Nephron progenitor cell (in vitro differentiated cells): ENCODE measurements at regions not wholly inside any gene's neighbourhood (a gene's known extent, or its start where the extent isn't known, plus 50 kb on each side); places are given as distances from the start of the nearest gene placed in this dataset.
"Not testable (repeated sequence)": the region's sequence is repeated elsewhere in the genome, so short reads cannot be mapped to it uniquely, and the experiment has no call there.

ENCODE experiments used
- DNase-seq: peaks from one replicate; pipeline ENCODE4 v3.0.0; 2021
- H3K27ac Mint-ChIP-seq: 2 replicates; pipeline ENCODE4 v1.8.0; 2021; ENCODE audit warnings: mild to moderate bottlenecking, moderate library complexity, mixed read lengths
- H3K27me3 Mint-ChIP-seq: 2 replicates; pipeline ENCODE4 v1.8.0; 2021; ENCODE audit warnings: mild to moderate bottlenecking, low read depth, mixed read lengths; ENCODE audit not compliant: poor library complexity
- H3K36me3 Mint-ChIP-seq: 2 replicates; pipeline ENCODE4 v1.8.0; 2021; ENCODE audit warnings: low read depth, mixed read lengths
- H3K4me1 Mint-ChIP-seq: 2 replicates; pipeline ENCODE4 v1.8.0; 2021; ENCODE audit warnings: mixed read lengths
- H3K4me3 Mint-ChIP-seq: 2 replicates; pipeline ENCODE4 v1.8.0; 2021; ENCODE audit warnings: mild to moderate bottlenecking, moderate library complexity, mixed read lengths
- H3K9me3 Mint-ChIP-seq: 2 replicates; pipeline ENCODE4 v1.8.0; 2021; ENCODE audit warnings: mild to moderate bottlenecking, moderate library complexity, mixed read lengths
- TF ChIP-seq, protein P1 (sequence below): fragments of 200-600 bp; sonication (generic); IDR thresholded peaks from 2 replicates; pipeline ENCODE4 v1.5.0; 2021; ENCODE audit warnings: antibody characterized with exemption

DNA sequence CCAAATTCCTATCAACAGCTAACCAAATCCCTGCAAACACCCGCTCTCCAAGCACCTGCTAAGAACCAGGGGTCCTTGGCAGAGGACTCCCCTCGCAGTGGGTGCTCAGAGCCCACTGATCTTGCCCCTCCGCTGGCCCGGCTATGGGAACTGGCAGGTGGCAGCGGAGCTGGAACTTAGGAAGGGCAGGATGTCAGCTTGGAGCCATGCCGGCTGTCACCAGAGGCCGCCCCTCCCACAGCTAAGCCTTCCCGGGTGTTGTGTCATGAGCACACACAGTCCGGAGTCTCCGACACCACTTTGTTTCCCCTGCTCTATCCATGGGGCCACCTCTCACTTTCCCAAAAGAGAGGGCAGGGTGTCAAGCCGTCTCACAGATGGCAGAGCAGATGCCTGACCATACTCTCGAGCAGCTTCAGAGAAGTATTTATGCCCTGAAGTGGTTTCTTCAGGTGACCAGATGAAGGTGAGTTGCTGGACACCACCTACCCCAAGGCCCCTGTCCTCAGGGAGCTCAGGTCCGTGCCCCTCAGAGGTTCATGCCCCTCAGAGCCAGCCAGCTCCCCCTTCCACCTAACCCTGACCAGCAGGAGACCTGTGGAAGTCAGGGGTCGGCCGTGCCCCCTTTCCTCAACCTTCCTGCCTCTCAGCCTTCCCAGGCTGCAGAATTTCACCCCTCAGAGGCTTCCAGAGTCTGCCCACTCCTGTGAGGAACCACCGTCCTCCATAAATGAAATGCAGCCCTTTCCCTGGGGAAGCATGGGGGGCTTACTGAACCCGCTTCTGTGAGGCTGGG lies 545.7 kb upstream of the B3GAT1 start:
- H3K36me3 Mint-ChIP-seq = no peaks in the 10 kb centered on the region
- DNase-seq = no peak

DNA sequence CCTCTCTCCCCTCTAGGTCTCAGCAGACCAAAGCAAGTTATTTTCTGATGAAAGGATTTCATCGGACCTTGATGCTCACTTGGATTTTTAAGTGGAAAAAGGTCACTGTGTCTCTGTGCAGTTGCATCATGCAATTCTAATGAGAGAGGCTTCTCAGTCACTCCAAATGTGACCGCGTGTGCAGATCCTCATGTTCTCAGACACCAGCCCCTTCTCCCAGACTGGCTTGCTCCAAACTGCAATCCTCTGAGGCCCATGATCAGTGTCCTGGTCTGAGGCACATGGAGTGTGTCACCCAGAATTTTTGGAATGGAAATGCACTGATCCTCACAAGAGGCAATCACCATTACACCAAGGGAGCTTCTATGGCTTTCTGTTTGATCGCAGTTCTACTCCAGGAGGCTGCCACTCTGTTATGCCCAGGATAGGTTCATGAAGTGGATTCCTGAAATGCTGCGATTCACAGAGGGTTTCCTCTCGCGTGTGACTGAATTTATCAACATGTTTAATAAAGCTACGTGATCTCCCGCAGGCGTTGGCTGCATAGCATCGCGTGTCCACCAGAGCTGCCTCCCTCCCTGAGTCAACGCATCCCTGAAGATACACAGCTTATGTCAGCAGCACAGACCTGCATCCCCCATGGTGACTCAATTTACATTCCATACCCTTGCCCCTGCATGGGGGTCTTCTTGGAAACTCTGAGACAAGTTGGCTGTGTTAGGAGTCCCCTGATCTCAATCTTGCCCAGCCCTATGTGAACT lies 544.6 kb upstream of the B3GAT1 start:
- no peak for DNase-seq
- Mint-ChIP-seq H3K4me1 (peaks cover 31% of the 10 kb centered on the region), H3K27ac (no peak overlapping the region), H3K9me3 (no peaks in the 10 kb centered on the region), H3K27me3 (peaks cover 15% of the 10 kb centered on the region), H3K36me3 (no peaks in the 10 kb centered on the region), H3K4me3 (no peak overlapping the region)
- TF ChIP-seq, protein P1, sequence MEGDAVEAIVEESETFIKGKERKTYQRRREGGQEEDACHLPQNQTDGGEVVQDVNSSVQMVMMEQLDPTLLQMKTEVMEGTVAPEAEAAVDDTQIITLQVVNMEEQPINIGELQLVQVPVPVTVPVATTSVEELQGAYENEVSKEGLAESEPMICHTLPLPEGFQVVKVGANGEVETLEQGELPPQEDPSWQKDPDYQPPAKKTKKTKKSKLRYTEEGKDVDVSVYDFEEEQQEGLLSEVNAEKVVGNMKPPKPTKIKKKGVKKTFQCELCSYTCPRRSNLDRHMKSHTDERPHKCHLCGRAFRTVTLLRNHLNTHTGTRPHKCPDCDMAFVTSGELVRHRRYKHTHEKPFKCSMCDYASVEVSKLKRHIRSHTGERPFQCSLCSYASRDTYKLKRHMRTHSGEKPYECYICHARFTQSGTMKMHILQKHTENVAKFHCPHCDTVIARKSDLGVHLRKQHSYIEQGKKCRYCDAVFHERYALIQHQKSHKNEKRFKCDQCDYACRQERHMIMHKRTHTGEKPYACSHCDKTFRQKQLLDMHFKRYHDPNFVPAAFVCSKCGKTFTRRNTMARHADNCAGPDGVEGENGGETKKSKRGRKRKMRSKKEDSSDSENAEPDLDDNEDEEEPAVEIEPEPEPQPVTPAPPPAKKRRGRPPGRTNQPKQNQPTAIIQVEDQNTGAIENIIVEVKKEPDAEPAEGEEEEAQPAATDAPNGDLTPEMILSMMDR = no peak

More for the DNA sequence above, 545.7 kb upstream of the B3GAT1 start:
- peaks cover 20% of the 10 kb centered on the region for H3K4me1 Mint-ChIP-seq
- no peak overlapping the region for H3K27ac Mint-ChIP-seq
- TF ChIP-seq, protein P1 = no peak
- peaks cover 15% of the 10 kb centered on the region for H3K27me3 Mint-ChIP-seq
- H3K4me3 Mint-ChIP-seq = no peak overlapping the region
- H3K9me3 Mint-ChIP-seq = no peaks in the 10 kb centered on the region

DNA sequence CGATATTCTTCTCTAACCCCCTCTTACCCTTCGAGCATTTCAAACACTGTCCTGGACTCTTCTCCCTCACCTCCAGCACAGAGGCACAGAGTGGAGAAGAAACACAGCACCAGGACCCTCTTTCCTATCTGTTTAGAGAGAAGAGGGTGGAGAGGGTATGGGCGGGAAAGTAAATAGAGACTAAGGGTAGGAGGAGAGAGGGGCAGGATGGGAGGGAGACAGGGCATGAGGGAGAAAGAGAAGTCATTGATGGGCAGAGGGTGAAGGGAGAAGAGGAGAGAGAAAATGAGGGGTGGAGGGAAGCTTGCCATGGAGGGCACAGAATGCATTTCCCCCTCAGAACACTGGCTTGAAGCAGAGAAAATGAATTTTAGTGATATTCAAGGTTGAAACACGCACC lies 543.9 kb upstream of the B3GAT1 start:
- Mint-ChIP-seq H3K27me3 (peaks cover 19% of the 10 kb centered on the region), H3K4me1 (peaks cover 38% of the 10 kb centered on the region)
- not testable (repeated sequence) for H3K27ac Mint-ChIP-seq, DNase-seq, H3K9me3 Mint-ChIP-seq, H3K4me3 Mint-ChIP-seq, H3K36me3 Mint-ChIP-seq

DNA sequence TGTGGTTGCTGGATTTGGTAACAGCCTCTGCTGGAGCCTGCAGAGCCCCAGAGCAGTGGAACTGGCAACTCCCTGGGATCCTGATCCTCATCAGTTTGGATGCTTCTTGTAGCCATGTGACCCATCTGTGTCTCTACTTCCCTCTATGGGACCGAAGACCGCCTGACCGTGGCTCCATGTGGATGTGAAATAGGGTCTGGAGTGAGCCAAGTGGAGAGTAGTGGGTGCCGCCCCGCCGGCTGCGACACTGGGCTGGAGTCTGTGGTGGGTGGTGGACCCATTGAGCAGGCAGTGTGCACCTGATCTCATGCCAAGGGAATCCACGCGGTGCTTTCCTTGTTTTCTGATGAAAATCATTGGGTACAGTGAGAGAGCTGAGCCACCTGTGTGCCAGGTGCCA lies 543.2 kb upstream of the B3GAT1 start:
- H3K27me3 Mint-ChIP-seq = peaks cover 18% of the 10 kb centered on the region
- no peak overlapping the region for H3K4me3 Mint-ChIP-seq

DNA sequence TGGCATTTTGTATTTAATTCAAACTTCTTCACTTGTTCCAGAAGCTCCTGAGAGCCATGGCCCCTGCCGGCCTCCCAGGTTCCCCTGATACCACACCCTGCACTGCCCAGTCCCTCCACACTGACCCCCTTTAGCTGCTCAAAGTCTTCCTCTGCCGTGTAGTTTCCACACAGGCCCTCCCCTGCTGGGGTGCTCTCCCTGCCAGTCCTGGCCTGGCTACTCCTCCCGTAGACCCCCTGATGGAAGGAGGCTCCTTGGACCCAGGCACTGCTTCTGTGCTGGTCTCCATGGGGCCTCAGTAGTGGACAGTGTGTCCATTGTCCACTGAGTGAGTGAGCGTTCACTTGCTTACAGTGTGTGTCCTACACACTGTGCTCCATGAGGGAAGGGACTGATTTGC lies 542.4 kb upstream of the B3GAT1 start:
- DNase-seq, H3K27ac Mint-ChIP-seq, H3K4me3 Mint-ChIP-seq, H3K9me3 Mint-ChIP-seq, H3K36me3 Mint-ChIP-seq: not testable (repeated sequence)
- H3K4me1 Mint-ChIP-seq = peaks cover 53% of the 10 kb centered on the region
- H3K27me3 Mint-ChIP-seq = peaks cover 15% of the 10 kb centered on the region

More for the DNA sequence above, 543.2 kb upstream of the B3GAT1 start:
- Mint-ChIP-seq H3K4me1 (peaks cover 45% of the 10 kb centered on the region), H3K36me3 (no peaks in the 10 kb centered on the region), H3K27ac (no peak overlapping the region), H3K9me3 (no peaks in the 10 kb centered on the region)
- TF ChIP-seq, protein P1 = no peak
- no peak for DNase-seq

DNA sequence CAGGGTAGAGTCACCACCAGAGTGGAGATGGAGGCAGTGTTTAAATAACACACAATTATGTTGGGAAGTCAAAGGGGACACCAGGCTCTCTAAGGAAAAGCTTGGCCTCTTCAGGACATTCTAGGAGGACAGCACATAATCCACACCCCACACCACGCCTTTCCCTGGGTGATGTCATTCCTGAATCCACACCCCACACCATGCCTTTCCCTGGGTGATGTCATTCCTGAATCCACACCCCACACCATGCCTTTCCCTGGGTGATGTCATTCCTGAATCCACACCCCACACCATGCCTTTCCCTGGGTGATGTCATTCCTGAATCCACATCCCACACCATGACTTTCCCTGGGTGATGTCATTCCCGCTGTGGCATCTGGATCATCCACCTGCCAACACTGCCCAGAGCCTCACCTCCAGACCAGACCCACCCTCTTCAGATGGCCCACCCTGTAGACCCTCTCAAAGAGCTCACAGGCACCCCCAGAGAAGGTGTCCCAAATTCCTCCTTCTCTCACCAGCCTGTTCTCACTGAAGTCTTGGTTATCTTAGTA lies 541.5 kb upstream of the B3GAT1 start:
- H3K4me1 Mint-ChIP-seq = peaks cover 56% of the 10 kb centered on the region
- not testable (repeated sequence) for DNase-seq, H3K27ac Mint-ChIP-seq, H3K4me3 Mint-ChIP-seq, H3K36me3 Mint-ChIP-seq, H3K9me3 Mint-ChIP-seq
- H3K27me3 Mint-ChIP-seq = peaks cover 18% of the 10 kb centered on the region

DNA sequence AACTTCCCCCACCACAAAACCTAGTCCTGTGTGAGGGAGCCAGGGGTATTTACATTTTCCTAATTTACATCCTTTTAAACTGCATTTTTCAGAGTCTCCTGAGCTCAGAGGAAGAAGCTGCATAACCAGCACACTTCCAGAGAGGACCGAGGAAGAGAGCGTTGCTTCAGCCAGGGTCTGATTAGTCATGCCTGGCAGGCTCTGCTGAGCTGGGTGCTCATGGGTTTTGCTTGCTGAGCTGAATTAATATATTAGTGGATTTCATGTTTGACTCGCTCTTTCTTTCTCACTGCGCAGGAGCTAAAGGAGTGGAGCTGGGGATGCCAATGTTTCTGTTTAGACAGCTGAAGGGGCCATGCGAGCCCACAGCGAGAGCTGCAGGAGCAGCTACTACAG lies 539.3 kb upstream of the B3GAT1 start:
- H3K9me3 Mint-ChIP-seq = no peaks in the 10 kb centered on the region
- TF ChIP-seq, protein P1 = no peak
- H3K4me1 Mint-ChIP-seq = peaks cover 68% of the 10 kb centered on the region
- H3K36me3 Mint-ChIP-seq = no peaks in the 10 kb centered on the region
- peak overlapping the region; percentile 63 for H3K4me3 Mint-ChIP-seq
- peak overlapping the region; percentile 55 for H3K27ac Mint-ChIP-seq
- no peak for DNase-seq
- H3K27me3 Mint-ChIP-seq = peaks cover 18% of the 10 kb centered on the region
